Lower leg skin (tissue), 4 donors: ENCODE measurements at regions not wholly inside any gene's neighbourhood (a gene's known extent, or its start where the extent isn't known, plus 50 kb on each side); places are given as distances from the start of the nearest gene placed in this dataset.

Experiments used
- DNase-seq, 2 donors: peaks; one replicate each; pipeline ENCODE4 v3.0.0-alpha.2; 2019; ENCODE audit warnings: low spot score in 2 of 2
- H3K4me3 ChIP-seq: fragments of 200-600 bp; sonication (generic); 2 replicates; pipeline ENCODE4 v1.5.1; 2017; ENCODE audit warnings: mild to moderate bottlenecking, low read depth; ENCODE audit not compliant: poor library complexity, severe bottlenecking
- POLR2A ChIP-seq, 2 donors: fragments of 450-650 bp; IDR thresholded peaks; one replicate each; pipeline ENCODE4 v1.6.1; 2016 to 2017; ENCODE audit warnings: antibody characterized with exemption in 2 of 2, mild to moderate bottlenecking in 1 of 2, moderate library complexity in 1 of 2
- WGBS, 2 donors: methylation state at CpG; one replicate each; pipeline ENCODE4 v1.1.5; 2018; 5-methylcytosine and 5-hydroxymethylcytosine counted together
- intact Hi-C: fragments of 100-400 bp; cut with DNase I; formaldehyde crosslinking; loops from one replicate; pipeline ENCODE4 v1.15.0; 2023; ENCODE audit warnings: low total_unique reads
- TF ChIP-seq, protein P1 (sequence below), 3 donors: fragments of 450-650 bp; IDR thresholded peaks; one replicate each; pipeline ENCODE4 v1.5.1; 2016; ENCODE audit warnings: antibody characterized with exemption in 3 of 3, mild to moderate bottlenecking in 3 of 3, moderate library complexity in 2 of 3

- no peak overlapping the region for H3K4me3 ChIP-seq
- TF ChIP-seq POLR2A (IDR thresholded peaks at IDR 0.05) = no peak
- TF ChIP-seq, protein P1, sequence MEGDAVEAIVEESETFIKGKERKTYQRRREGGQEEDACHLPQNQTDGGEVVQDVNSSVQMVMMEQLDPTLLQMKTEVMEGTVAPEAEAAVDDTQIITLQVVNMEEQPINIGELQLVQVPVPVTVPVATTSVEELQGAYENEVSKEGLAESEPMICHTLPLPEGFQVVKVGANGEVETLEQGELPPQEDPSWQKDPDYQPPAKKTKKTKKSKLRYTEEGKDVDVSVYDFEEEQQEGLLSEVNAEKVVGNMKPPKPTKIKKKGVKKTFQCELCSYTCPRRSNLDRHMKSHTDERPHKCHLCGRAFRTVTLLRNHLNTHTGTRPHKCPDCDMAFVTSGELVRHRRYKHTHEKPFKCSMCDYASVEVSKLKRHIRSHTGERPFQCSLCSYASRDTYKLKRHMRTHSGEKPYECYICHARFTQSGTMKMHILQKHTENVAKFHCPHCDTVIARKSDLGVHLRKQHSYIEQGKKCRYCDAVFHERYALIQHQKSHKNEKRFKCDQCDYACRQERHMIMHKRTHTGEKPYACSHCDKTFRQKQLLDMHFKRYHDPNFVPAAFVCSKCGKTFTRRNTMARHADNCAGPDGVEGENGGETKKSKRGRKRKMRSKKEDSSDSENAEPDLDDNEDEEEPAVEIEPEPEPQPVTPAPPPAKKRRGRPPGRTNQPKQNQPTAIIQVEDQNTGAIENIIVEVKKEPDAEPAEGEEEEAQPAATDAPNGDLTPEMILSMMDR (IDR thresholded peaks at IDR 0.05) = no peak
- no peak for DNase-seq
- intact Hi-C loops = no loop called here
These were observed 203.7 kb upstream of the RSPO3 start for GRCh38 chr6:126914801-126915200.

- 38 to 48% methylated on average over 1 of the region's 1 CpG for WGBS, 2 donors
- no peak overlapping the region for H3K4me3 ChIP-seq
- intact Hi-C loops = loop anchor here (1.0 kb wide), 1 partner anchor 31 kb away; no protein-coding TSS in a partner anchor
- DNase-seq = no peak
- no peak for TF ChIP-seq POLR2A (IDR thresholded peaks at IDR 0.05)
- TF ChIP-seq, protein P1 (IDR thresholded peaks at IDR 0.05) = no peak
These were observed 198.5 kb upstream of the RSPO3 start for GRCh38 chr6:126919947-126920346.

DNA sequence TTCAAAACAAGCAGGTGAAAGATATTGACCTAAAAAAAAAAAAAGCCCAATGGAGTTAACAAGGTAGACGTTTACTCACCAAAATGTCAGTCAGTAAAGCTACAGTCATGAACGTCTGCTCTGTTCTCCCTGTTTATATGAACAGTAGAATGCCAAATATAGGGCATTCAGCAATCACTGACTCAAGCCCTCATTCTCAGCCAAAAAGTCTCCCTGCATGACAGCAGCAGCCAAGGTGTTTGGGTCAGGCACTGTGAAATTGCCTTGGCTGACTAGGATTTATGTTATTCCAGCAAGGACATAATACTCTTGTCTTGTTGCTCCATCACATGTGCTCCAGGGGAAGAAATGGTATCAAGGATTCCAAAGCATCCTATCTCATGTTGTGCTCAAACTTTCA is 194.7 kb upstream of the RSPO3 start:
- 56 to 66% methylated on average over 2 of the region's 2 CpGs for WGBS, 2 donors
- intact Hi-C loops = no loop called here

DNA sequence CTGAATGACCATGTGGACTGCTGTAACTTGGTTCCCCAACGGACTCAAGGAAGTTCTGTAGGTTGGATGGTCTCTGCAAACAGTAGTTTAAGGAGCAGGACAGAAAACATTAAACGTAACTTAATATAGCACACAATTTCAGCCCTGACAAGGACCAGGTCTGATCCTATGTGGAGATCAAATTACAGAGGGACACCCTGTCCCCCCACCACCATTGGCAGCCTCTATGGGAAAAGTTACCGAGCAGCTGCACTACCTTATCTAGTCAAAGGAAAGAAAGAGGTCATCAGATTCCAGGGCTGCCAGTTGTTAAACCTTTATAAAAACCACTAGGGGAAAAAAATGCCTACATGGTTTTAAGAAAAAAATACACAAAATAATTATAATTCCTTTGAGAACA is 191.5 kb upstream of the RSPO3 start:
- no peak overlapping the region for H3K4me3 ChIP-seq
- 73 to 79% methylated on average over 3 of the region's 3 CpGs for WGBS, 2 donors
- no peak for TF ChIP-seq POLR2A (IDR thresholded peaks at IDR 0.05)
- TF ChIP-seq, protein P1 (IDR thresholded peaks at IDR 0.05) = no peak
- DNase-seq = no peak
- intact Hi-C loops = no loop called here

More for the DNA sequence above, 194.7 kb upstream of the RSPO3 start:
- H3K4me3 ChIP-seq = no peak overlapping the region
- no peak for TF ChIP-seq POLR2A (IDR thresholded peaks at IDR 0.05)
- TF ChIP-seq, protein P1 (IDR thresholded peaks at IDR 0.05) = no peak
- DNase-seq = no peak

- intact Hi-C loops = no loop called here
- 83% methylated on average over 4 of the region's 4 CpGs for WGBS, 2 donors
- DNase-seq = no peak
- TF ChIP-seq, protein P1 (IDR thresholded peaks at IDR 0.05) = no peak
- no peak for TF ChIP-seq POLR2A (IDR thresholded peaks at IDR 0.05)
- no peak overlapping the region for H3K4me3 ChIP-seq
These were observed 190.6 kb upstream of the RSPO3 start for GRCh38 chr6:126927841-126928240.

DNA sequence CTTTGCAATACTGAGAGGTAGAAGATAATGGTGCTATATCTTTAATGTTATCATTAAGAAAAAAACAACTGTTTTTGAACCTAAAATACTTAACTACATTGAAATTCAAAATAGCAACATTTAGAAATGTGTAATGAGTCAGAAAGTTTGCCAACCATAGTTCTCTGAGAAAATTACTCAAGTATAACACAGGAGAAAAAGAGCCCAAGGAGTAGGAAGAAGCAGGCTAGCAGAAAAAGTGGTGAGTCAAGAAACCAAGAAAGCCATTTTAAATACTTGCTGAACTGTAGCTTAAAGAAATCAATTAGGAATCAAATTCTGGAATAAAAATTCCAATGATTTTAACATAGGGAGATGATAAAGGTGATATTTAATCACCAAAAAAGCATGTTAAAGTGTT is 181.0 kb upstream of the RSPO3 start:
- TF ChIP-seq POLR2A (IDR thresholded peaks at IDR 0.05) = no peak
- TF ChIP-seq, protein P1 (IDR thresholded peaks at IDR 0.05) = no peak
- DNase-seq = no peak
- intact Hi-C loops = no loop called here
- H3K4me3 ChIP-seq = no peak overlapping the region
